GM10266 (cell line): ENCODE measurements at regions not wholly inside any gene's neighbourhood (a gene's known extent, or its start where the extent isn't known, plus 50 kb on each side); places are given as distances from the start of the nearest gene placed in this dataset.

ENCODE experiments used
- DNase-seq: peaks from one replicate; pipeline ENCODE4 v3.0.0; 2012; ENCODE audit errors: extremely low spot score
- TF ChIP-seq, protein P1 (sequence below): IDR thresholded peaks from 2 replicates; pipeline ENCODE4 v1.5.1; 2012; ENCODE audit warnings: mild to moderate bottlenecking, low read depth; ENCODE audit not compliant: control insufficient read depth, insufficient read depth; ENCODE audit errors: missing control alignments

DNA sequence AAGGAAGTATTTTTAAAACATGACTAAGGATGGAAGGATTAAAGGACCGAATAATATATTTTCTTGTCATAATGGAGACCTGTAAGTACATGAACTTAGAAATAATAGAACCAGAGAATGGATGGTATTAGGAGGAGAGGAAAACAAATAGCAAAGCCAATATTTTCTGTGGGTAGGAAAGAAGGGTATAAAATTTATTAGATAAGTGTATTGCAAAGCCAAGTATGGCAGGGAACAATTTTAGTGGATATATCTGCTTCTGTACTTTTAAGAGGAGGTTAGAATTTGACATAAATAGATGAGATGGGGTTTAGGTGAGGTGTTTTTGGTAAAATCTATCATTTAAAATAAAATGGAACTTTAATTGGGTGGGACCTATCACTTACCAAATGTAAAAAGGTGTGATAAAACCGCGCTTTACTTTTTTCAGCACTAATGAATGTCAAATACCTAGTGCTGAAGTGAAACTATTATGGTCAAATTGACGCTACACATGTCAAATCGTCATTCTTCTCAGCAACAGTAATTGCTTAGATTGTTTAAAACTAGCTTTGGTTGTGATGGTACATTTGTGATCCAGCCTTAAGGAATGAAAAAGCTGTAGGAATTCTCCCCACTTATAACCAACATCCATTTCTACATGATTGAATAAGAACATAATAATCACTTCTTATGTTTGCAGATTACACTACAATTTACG, 78.1 kb upstream of the ZEB2 start:
- TF ChIP-seq, protein P1, sequence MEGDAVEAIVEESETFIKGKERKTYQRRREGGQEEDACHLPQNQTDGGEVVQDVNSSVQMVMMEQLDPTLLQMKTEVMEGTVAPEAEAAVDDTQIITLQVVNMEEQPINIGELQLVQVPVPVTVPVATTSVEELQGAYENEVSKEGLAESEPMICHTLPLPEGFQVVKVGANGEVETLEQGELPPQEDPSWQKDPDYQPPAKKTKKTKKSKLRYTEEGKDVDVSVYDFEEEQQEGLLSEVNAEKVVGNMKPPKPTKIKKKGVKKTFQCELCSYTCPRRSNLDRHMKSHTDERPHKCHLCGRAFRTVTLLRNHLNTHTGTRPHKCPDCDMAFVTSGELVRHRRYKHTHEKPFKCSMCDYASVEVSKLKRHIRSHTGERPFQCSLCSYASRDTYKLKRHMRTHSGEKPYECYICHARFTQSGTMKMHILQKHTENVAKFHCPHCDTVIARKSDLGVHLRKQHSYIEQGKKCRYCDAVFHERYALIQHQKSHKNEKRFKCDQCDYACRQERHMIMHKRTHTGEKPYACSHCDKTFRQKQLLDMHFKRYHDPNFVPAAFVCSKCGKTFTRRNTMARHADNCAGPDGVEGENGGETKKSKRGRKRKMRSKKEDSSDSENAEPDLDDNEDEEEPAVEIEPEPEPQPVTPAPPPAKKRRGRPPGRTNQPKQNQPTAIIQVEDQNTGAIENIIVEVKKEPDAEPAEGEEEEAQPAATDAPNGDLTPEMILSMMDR: no peak
- DNase-seq: no peak

DNA sequence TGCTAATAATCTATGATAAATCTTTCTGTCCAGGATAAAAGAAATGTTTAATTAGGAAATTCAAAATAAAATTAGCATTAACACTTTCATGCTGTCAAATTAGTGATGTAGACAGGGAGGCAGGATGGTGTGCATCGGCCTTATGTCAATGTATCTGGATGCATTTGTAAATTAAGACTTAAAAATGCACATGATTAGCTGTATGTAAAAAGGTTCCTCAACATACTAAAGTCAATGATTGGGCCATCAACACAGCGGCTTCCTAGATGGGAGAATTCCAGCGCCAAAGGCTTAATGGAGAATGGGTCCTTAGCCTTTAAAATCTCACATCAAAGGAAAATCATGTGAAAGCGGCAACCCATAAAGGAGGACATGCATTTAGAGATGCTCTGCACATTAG, 77.5 kb upstream of the ZEB2 start:
- no peak for DNase-seq
- TF ChIP-seq, protein P1: no peak

DNA sequence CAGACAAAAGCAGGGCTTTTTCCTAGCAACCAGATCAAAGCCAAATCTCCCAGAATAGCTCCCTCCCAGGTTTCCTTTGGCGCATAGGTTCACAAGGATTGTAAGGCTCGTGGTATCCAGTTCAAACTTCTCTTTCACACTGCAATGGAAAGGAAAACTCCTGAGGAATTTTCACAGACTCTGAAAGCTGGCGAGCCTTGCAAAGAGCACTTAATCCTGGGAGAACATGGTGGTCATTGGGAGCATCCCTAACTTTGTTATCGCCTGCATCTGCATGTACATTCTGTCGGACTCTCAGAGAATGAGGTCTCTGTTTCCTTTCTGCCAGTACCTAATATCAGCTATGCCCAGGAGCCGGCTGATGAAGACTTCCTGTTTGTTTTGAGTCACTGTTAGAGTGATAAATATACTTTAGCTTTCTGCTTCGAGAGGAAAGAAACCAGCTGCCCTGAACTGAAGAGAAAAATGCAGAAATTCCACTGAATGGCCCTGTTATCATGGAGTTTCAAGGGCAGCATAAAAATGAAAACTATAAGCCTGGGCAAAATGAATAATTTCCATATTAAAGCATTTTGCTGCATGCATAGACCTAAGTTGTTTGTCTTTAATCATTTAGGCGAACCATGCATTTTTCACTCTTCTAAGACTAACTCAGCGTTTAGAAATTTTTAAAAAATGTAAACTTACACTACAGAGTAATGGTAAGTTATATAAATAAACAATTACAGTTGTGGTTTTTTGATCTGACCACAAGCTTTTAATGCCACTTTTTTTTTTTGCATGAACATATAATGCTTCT, 76.4 kb upstream of the ZEB2 start:
- peak; percentile 10 for DNase-seq
- TF ChIP-seq, protein P1: no peak

DNA sequence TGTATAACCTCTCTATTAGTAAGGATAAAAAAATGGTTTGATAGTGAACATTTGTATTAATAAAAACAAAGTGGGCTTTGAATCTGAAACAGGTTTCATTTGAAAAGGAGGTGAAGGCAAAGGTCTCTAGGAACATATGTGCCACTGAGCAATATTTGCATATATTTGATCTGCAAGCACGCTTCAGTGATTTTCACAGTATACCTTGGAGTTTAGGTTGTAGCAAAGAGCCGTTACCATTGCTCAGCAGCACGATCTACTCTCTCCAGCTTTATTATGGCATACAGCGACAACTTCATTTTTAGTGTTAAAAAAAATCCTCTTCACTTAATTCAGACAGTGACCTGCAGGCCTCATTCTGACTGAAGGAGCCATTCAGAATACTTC, 75.8 kb upstream of the ZEB2 start:
- TF ChIP-seq, protein P1: no peak
- DNase-seq: no peak

DNA sequence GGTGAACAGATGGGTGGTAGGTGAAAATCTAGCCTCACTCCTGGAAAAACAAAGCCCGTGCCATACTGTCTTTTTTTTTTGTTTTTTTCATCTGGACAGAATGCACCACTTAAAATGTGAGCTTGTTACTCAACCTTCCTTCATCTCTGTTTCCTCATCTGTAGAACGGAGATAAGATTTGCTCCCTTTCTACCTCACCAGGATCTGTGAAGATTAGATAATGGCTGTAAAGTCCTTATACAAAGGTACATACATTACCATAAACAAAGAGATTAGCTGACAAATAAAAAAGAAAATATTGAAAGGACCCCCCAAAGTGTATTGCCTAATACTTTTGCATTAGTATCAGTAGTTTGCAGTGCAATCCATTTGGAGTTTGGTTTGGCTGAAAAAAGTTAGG, 75.4 kb upstream of the ZEB2 start:
- DNase-seq: no peak
- TF ChIP-seq, protein P1: no peak

DNA sequence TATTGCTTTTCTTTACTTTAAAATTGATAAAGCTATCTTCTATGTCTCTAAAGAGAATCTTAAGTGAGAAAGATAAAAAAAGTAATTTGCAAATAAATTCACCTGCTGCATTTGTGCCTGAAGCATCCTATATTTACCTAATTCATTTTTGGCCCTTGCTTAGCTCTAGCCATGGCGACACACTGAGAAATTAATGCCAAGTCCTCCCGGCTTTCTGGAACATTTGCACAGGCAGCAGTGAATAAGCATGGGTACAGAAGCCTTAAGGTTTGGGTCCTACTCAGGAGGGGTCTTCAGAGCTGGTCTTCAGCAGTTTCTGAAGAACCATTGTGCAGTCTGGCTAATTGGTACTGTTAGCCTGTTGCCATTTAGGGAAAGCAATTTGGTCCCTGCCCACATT, 73.9 kb upstream of the ZEB2 start:
- DNase-seq: no peak
- TF ChIP-seq, protein P1: no peak

DNA sequence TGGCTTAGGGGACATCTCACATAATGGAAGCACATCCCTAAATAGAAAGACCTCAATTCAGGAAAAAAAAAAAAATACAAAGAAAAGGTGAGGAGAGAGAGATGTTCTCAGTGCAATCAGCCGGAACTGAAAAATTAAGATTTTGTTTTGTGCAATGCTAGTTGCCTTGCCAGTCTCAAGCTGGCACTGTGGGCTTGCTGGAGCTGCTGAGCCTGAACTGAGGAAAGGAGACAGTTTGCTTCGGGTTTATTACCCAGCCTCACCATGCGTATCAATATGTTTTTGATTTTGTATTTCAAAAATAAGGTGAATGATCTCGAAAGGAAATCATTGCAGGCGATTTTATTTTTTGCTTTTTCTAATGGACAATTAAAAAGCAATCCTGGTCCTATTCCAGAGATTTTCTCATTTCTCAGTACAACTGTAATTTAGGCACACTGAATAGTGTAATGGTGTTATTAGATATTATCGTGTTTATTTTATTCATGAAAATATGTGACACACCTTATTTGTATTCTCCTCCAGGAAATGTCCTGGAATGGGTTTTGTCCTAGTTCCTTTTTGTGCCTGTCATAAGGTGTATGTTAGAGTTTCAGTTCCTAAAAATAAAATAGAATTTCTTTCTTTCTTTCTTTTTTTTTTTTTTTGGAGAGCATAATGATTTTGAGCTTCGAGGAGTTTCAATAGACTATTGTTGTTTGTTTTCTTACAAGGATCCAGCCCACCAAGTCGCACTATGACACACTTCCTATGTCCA, 72.8 kb upstream of the ZEB2 start:
- no peak for DNase-seq

More for the DNA sequence above, 72.8 kb upstream of the ZEB2 start:
- TF ChIP-seq, protein P1: no peak
